Renal cortex interstitium (tissue), 11 donors: ENCODE measurements at regions not wholly inside any gene's neighbourhood (a gene's known extent, or its start where the extent isn't known, plus 50 kb on each side); places are given as distances from the start of the nearest gene placed in this dataset.
"Not testable (repeated sequence)": the region's sequence is repeated elsewhere in the genome, so short reads cannot be mapped to it uniquely, and the experiment has no call there.

ENCODE experiments used
- DNase-seq, 11 donors: peaks; one replicate each; pipeline ENCODE4 v3.0.0-alpha.2; 2013; ENCODE audit warnings: low read depth in 9 of 11, low spot score in 4 of 11; ENCODE audit errors: extremely low read depth in 1 of 11

DNA sequence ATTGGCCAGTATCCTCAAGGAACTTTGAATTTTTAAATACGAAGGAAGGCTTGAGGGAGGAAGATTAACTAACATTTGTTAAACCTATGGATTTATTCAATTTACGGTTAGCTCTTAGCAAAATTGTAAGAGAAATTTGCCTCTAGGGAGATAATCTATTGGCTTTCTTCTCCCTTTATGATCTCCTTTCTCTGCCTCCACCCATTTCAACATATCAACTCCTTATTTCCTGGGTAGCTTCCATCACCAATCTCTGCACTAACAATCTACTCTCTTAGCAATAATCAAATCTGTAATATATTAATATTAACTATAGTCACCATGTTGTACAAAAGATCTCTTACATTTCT is 233.9 kb upstream of the CSNK1A1L start:
- DNase-seq = no peak

DNA sequence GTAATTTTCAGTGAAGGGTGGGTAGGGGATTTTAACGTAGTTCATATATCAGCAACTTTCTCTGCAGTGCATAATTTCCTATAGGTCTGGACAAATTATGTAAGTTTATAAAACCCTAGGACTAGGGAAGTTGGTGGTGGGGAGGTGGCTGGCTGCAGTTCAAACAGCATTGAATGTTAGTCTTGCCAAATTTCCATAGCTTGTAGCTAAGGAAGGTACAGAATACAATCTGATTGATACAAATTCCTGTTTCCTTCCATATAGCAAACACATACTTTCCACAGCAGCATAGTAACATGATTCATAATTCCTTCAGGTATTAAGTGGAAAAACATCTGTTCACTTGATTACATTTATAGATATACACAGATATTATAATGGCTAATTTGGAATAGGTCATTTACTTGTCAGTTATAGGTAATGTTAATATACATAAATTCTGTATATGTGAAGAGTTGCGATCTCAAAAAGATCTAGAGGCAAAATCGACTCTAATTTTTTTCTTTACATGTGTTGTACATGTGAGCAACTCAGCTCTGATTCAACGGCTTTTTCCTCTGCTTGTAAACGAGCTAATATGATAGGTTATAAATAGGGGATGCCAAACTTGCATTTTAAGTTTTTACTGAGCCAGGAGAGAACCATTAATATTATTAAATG is 233.4 kb upstream of the CSNK1A1L start:
- no peak for DNase-seq

DNA sequence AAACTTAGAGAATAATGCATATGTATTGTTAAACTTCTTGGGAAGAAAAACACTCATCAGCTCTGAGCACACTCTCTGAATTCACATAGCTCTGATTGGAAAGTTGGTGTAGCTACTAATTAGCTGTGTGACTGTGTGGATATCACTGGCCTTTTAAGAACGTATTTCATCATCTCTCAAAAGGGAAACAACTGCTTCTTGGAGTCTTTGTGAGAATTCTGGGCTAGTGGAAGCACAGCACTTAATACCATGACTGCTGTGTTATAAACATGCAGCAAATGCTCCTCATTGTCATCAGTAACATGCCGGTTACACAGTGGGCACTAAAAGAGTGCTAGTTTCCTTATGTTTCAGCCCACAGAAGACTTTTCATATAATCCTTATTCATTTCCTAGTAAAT is 220.9 kb upstream of the CSNK1A1L start:
- no peak for DNase-seq

DNA sequence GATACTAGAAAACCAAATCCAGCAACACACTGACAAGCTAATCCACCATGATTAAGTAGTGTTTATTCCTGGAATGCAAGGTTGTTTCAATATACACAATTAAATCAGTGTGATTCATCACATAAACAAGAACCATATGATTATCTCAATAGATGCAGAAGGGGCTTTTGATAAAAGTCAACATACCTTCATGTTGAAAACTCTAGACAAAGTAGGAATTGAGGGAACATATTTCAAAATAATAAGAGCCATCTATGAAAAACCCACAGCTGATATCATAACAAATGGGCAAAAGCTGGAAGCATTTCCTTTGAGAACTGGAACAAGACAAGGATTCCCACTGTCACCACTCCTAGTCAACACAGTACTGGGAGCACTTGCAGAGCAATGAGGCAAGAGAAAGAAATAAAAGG is 213.6 kb upstream of the CSNK1A1L start:
- no peak for DNase-seq

DNA sequence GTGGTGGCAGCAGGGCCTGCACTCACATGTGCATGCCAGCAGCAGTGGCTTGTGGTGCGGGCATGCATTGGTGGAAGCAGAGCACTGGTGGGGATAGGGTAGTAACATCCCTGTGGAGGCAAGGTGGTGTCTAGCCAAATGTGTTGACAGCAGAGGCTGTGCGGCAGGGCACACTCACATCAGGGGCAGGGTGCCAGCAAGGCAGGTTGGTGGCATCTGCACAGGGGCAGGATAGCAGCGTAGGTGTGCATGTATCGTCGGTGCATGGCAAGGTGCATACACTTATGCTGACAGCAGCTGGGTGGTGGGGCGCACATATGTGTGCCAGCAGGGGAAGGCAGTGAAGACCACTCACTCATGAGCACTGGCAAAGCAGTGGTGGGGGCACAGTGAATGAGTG is 211.5 kb upstream of the CSNK1A1L start:
- DNase-seq = no peak

DNA sequence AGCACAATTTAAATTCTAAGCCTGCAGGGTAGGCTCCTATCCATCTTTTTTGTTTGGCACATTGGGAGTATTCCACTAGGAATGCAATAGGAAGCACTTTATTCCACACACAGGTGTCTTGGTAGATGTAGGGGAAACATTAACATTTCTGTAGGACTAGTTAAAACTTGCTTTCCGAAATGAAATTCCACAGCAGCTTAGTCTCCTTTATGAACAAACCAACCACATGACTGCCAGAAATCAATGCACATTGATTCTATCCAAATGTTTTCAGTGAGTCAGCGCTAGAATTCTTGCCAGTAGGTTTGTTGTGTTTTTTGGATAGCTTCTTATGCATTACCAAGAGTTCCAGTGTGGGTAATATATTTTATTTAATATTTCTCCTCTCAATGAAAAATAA is 207.9 kb upstream of the CSNK1A1L start:
- no peak for DNase-seq

DNA sequence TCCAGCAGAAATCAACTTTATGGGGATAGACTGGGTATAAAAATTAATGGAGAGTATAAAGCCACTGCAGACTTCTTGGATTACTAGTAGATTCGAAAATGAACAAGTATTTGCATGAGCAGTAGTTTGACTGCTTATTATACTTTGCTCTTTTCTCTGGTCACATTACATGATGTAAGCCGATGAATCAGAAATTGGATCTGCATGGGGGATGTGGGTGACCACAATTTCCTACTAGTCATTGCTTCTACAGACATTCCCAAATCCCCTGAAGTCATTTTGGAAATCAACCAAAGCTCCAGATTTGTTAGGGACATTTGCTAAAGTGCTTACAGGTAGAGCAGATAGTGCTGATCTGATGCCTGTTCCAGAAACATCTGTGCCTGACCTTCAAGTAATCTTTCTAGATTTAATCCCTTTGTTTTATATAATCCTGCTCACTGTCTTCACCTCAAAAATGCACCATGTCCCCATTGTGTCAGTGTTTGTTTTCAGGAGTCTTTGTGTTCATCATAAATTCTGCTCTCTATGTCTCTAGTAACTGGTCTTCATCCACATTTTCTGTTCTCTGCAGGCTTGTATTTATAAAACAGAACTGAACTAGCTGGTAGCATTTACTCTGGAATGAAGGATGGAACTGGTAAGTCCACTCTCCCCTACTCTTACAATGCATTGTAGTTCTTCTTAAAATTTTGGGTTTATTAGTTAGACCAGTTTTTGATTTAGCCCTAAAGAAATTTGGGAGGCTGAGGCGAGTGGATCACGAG is 201.5 kb upstream of the CSNK1A1L start:
- DNase-seq = peak in 1 of 11 donors; percentile 2

DNA sequence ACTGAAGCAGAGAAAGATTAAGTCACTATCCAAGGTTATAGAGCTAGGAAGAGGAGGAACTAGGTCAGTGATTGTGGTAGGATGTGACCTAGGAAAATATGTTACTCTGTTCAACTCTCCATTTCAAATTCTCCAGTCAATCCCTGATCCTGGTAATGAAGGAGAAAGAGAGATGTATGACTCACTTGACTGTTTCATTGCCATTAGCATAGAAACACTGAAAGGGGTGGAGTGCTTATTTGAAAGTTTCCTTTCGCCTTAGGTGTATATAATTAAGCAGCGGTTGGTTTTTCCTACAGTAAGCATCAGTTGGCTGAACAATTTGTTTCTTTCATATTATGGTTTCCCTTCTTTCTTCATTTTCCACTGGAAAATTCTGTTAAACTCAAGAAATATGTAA is 198.1 kb upstream of the CSNK1A1L start:
- DNase-seq = no peak

DNA sequence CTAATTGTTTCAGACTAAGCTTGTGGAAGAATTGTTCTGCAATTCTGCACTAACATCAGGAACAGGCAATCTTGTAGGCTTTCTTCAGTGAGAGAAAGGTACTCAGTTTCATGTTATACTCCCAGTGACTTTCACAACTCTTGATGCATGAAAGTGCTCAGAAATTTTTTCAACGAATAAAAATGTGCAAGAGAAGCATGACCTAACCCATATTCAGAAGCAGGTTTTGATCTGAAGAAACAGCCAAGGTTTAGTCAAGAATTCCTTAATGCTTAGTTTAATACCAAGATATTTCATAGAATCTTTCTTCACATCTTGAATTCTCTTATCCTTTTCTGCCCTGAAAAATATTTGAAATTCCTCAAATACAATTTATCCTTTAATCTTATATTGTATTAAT is 197.2 kb upstream of the CSNK1A1L start:
- DNase-seq = no peak

DNA sequence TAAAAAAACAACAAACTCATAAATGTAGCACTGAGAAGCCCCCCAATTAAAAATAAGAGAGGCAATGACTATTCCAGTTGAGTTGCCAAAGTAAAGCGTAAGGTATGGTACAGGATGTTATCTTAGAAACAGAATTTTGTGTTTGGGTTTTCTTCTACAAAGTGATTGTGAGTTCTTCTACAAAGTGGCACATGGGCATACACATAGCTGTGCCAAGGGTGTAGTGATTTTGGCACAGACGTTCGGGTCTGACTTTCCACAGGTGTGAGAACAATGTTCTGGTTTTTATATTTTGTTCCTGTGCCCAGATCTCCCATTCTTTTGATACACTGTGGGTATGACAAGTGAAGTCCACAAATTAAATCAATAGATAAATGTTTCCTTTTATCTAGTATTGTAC is 190.1 kb upstream of the CSNK1A1L start:
- DNase-seq = no peak

DNA sequence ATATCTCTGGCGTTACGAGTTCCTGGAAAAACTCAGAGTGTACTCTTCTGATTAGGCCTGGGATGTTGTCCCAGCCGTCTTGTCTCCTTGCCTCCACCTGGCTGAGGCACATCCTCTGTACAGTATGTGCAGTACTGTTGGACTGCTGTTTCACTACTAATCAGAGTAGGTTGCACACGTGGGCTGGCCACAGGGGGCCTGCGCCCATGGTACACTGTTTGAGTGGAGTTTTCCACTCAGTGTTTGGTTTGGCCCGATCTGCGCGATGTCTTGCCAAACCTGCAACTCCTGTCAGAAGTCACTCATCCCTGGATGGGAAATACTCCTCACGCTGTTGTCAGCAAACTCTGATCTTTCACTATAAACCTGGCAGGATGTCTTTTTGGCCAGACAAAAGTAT is 189.6 kb upstream of the CSNK1A1L start:
- DNase-seq = no peak

DNA sequence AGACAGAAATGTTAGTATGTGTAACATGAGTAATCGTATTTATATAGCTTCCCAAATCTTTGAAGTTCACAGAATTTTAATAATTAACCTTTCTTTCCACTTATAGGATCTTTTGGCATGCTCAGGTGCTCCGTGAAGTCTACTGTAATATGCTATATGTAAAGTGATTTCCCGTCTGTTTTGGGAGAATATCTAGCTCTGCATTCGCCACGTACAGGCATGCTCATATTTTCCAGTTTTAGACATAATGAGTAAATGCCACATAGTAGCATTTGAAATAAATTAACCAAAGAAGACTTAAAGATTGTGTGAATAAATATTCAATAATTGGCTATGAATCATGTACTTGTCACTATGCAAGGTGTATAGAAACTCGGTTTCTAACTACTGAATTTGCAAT is 189.0 kb upstream of the CSNK1A1L start:
- no peak for DNase-seq

DNA sequence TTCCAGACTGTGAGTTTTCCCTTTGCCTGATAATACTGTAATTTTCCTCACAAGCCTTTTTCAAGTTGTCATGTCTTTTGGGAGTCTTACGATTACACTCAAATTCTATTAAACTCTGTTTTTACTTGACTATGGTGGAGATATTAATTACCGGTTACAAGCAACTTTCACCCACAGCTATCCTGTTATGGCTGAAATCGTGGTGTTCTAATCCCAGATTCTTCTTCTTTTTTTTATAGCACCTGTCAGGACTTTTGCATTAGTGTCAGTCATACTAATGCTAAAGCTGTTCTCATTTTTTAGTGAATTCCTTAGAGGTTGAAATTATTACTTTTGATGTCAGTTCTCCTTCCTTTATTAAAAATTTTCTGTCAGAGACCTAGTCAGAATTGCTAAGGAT is 187.8 kb upstream of the CSNK1A1L start:
- DNase-seq = no peak

DNA sequence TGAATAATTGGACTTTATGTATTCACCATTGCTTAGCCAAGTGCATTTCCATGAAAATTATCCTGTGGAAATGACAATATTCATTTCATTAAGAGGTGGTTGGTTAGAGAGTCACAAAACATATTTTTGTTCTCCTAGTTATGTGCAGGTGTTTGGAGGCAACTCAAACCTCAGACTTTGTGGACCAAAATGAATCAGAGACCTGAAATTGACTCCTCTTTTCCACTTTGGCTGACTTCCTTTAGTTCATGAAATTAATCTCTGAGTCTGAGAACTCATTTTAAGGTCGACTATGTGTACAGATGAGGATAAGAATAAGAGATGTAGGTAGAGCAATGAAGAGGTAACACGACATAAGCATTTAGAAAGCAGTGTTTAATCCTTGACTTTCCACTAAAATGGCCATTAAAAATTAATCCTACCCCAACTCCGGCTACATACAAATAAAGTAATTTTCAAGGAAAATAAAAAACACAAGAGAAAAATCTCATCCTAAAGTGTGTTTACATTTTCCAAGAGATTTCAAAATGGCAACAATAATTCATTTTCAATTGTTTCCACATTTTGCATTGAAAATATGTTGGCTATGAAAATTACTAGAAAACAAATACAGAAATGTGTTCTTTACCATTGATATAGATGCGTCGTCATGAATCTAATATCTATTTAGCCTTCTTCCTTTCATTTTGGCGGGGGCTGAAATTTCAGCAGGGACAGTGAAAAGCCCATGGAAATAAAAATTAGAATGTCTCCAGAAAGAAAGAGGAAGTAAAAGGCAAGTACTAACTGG is 185.4 kb upstream of the CSNK1A1L start:
- DNase-seq = no peak

DNA sequence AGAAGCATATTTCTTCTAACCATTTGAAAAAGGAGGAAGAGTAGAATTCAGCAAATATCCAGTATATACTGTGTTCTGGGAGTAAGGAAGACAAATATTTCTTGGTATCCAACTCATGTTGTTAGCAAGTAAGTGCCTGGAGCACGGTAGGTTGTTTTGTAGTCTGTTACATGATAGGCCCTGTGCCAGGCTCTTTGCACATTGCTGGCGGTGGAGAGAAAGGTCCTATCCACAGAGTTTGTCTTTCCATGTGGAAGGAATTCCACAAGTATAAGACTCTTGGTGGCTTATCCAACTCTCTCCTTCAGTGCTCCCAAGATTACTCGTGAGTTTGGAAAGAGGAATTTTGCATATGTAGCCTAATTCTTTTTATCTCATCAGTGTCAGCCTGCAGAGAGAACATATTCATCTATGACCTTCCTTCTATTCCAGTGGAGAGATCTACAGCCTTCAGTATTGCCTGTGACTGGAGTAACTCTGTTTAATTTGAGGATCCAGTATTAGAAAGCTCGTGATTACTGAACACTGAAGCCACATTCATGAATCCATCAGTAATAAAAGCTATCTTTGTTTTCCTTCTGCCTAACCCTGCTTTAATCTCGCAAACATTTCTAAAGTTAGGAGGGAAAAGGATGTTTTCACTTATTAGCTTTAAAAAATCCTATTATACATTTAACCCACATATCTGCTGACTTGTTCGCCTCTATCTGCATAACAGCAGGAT is 183.9 kb upstream of the CSNK1A1L start:
- DNase-seq = no peak

DNA sequence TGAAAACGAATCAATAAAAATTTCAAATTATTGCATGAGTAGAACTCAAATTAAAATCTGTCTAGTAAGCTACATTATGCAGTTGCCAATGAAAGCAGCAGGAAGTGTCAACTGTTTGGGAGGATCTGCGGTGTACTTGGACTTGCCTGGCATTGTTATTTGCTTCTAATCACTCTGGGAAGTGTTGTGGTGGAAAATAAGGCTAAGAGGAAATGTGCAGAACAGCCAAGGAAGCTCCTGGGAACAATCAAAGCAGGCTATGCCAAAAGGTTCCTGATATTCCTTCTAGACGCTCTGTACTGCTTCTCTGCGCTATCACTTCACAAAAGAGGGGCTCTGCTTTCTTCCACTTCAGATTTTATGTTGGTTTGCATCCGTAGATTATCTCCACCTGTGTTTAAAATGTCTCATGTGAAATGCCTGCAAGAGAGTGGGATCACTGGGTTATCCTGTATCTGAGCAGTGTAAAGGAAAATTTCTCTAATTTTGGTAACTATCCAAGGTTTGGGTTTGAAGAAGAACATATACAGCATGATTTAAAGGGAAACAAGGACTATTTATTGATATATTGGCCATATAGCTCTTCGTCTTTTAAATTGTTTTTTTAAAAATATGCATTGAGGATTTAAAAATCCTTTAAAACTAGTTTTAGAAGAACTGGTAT is 182.7 kb upstream of the CSNK1A1L start:
- DNase-seq = no peak

DNA sequence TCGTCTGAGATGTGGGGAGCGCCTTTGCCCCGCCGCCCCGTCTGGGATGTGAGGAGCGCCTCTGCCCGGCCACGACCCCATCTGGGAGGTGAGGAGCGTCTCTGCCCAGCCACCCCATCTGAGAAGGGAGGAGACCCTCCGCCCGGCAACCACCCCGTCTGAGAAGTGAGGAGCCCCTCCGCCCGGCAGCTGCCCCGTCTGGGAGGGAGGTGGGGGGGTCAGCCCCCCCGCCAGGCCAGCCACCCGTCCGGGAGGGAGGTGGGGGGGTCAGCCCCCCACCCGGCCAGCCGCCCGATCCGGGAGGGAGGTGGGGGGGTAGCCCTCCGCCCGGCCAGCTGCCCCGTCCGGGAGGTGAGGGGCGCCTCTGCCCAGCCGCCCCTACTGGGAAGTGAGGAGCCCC is 174.8 kb upstream of the CSNK1A1L start:
- not testable (repeated sequence) for DNase-seq

DNA sequence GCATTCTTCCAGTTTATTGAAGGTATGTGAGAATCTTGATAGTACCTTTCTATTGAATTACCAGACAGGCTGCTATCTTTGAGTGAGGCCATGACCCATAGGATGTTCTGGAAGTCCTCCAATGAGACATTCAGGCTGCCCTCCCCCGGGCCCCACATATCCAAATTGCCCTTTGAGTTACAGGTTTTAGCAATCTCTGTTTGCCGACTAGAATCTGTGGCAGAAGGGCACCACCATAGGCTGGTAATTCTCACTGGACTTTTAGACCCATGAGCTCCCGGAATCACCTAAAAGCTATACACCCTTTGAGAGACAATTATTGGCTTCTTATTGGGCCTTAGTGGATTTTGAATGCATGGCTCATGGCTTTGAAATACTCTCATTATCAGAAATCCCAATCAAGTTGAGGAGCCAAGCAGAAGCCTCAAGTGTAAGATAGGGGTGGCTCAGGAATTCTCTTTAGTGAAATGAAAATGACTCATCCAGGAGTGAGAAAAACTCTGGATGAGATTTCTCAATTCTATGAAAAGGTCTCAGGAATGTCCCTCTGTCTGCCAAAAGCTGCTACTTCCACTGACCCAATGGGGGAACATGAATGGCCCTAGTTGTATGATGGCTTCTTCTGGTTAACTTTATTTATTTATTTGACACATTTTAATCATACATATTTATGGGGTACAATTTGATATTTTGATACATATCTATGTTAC is 172.1 kb upstream of the CSNK1A1L start:
- DNase-seq = no peak

DNA sequence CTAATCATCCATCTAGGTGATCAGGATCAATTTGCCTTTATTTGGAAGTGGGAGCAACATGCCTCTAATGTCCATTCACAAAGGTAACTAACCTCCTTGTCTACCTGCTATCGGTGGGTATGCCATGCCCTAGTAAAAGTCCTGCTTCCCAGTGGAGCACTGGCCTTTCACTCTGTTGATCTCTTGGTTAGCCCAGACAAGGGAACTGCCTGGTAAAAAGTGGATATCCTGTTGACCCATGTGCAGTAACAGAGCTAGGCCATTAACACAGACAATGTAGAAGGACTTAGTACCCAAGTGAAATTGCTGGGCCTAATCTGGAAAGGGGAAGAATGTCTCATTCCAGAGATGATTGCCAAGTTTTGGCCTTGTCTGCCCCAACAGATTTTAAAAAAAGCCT is 171.5 kb upstream of the CSNK1A1L start:
- DNase-seq = no peak
